Ascending aorta (tissue), 2 donors: ENCODE measurements at regions not wholly inside any gene's neighbourhood (a gene's known extent, or its start where the extent isn't known, plus 50 kb on each side); places are given as distances from the start of the nearest gene placed in this dataset.

ENCODE experiments used
- DNase-seq, 2 donors: peaks; one replicate each; pipeline ENCODE4 v3.0.0-alpha.2; 2019; ENCODE audit warnings: low spot score in 2 of 2
- H3K27ac ChIP-seq, 2 donors: fragments of 200-600 bp; sonication (generic); one replicate each; pipeline ENCODE4 v1.5.1; 2016 to 2017; ENCODE audit warnings: mild to moderate bottlenecking in 1 of 2
- H3K27me3 ChIP-seq: fragments of 200-600 bp; sonication (generic); one replicate; pipeline ENCODE4 v1.5.1; 2017
- H3K36me3 ChIP-seq, 2 donors: fragments of 200-600 bp; sonication (generic); one replicate each; pipeline ENCODE4 v1.5.1; 2016
- H3K4me1 ChIP-seq, 2 donors: fragments of 200-600 bp; sonication (generic); one replicate each; pipeline ENCODE4 v1.5.1; 2016 to 2017; ENCODE audit warnings: mild to moderate bottlenecking in 1 of 2
- H3K4me3 ChIP-seq, 2 donors: fragments of 200-600 bp; sonication (generic); one replicate each; pipeline ENCODE4 v1.5.1; 2016 to 2017; ENCODE audit warnings: mild to moderate bottlenecking in 1 of 2
- H3K9me3 ChIP-seq, 2 donors: fragments of 200-600 bp; sonication (generic); one replicate each; pipeline ENCODE4 v1.5.1; 2016
- CTCF ChIP-seq, 3 experiments: fragments of 200-600 bp in 2 of 3; fragments of 450-650 bp in 1 of 3; sonication (generic) in 2 of 3; IDR thresholded peaks; one replicate each; pipeline ENCODE4 v1.5.1; 2016 to 2019; ENCODE audit warnings: antibody characterized with exemption in 3 of 3, mild to moderate bottlenecking in 1 of 3, moderate library complexity in 1 of 3
- intact Hi-C: fragments of 100-400 bp; cut with DNase I; formaldehyde crosslinking; loops from one replicate; pipeline ENCODE4 v1.15.1; 2023

- intact Hi-C loops = no loop called here
- no peak for TF ChIP-seq CTCF (IDR thresholded peaks at IDR 0.05)
Measured at GRCh38 chr2:225318440-225318839, 81.1 kb upstream of the NYAP2 start.

GRCh38 chr2:225317186-225317585 lies 82.3 kb upstream of the NYAP2 start:
- DNase-seq = no peak
- TF ChIP-seq CTCF (IDR thresholded peaks at IDR 0.05) = no peak
- Histone ChIP-seq H3K4me1 (no peaks in the 10 kb centered on the region), H3K9me3 (peaks cover 0 to 15% of the 10 kb centered on the region in 2 donors), H3K36me3 (no peaks in the 10 kb centered on the region), H3K27me3 (no peaks in the 10 kb centered on the region), H3K27ac (no peak overlapping the region), H3K4me3 (no peak overlapping the region)
- intact Hi-C loops = no loop called here

More at GRCh38 chr2:225318440-225318839, 81.1 kb upstream of the NYAP2 start:
- Histone ChIP-seq H3K27ac (no peak overlapping the region), H3K4me3 (no peak overlapping the region), H3K9me3 (peaks cover 0 to 15% of the 10 kb centered on the region in 2 donors), H3K27me3 (no peaks in the 10 kb centered on the region), H3K4me1 (no peaks in the 10 kb centered on the region), H3K36me3 (no peaks in the 10 kb centered on the region)
- no peak for DNase-seq

GRCh38 chr2:225310745-225311144 lies 88.8 kb upstream of the NYAP2 start:
- DNase-seq = no peak
- Histone ChIP-seq H3K9me3 (no peaks in the 10 kb centered on the region), H3K4me1 (no peaks in the 10 kb centered on the region), H3K4me3 (no peak overlapping the region), H3K27me3 (no peaks in the 10 kb centered on the region), H3K27ac (no peak overlapping the region), H3K36me3 (no peaks in the 10 kb centered on the region)
- no peak for TF ChIP-seq CTCF (IDR thresholded peaks at IDR 0.05)
- intact Hi-C loops = no loop called here

GRCh38 chr2:225309516-225309915 lies 90.0 kb upstream of the NYAP2 start:
- Histone ChIP-seq H3K27me3 (no peaks in the 10 kb centered on the region), H3K9me3 (no peaks in the 10 kb centered on the region), H3K27ac (no peak overlapping the region), H3K36me3 (no peaks in the 10 kb centered on the region), H3K4me1 (no peaks in the 10 kb centered on the region), H3K4me3 (no peak overlapping the region)
- intact Hi-C loops = no loop called here
- no peak for TF ChIP-seq CTCF (IDR thresholded peaks at IDR 0.05)
- no peak for DNase-seq

GRCh38 chr2:225296951-225297350 lies 102.6 kb upstream of the NYAP2 start:
- no peak for DNase-seq
- intact Hi-C loops = no loop called here
- no peaks in the 10 kb centered on the region for H3K4me1 ChIP-seq

More at GRCh38 chr2:225296951-225297350, 102.6 kb upstream of the NYAP2 start:
- Histone ChIP-seq H3K27ac (no peak overlapping the region), H3K27me3 (no peaks in the 10 kb centered on the region), H3K36me3 (no peaks in the 10 kb centered on the region), H3K4me3 (no peak overlapping the region), H3K9me3 (no peaks in the 10 kb centered on the region)
- TF ChIP-seq CTCF (IDR thresholded peaks at IDR 0.05) = no peak
